HG02759 (cell line): ENCODE measurements at regions not wholly inside any gene's neighbourhood (a gene's known extent, or its start where the extent isn't known, plus 50 kb on each side); places are given as distances from the start of the nearest gene placed in this dataset.
A peak's percentile ranks its signal among the peaks of the same experiment; 100 is the strongest.
"Not testable (repeated sequence)": the region's sequence is repeated elsewhere in the genome, so short reads cannot be mapped to it uniquely, and the experiment has no call there.

Experiments
- ATAC-seq: cut with Tn5 transposase; IDR thresholded peaks from one replicate; pipeline ENCODE4 v1.9.1; 2021; ENCODE audit warnings: mild to moderate bottlenecking, moderate library complexity; ENCODE audit not compliant: unreplicated experiment

- no peak for ATAC-seq
Observed at GRCh38 chr9:129418451-129418850, 202.4 kb downstream of the C9orf50 start.

DNA sequence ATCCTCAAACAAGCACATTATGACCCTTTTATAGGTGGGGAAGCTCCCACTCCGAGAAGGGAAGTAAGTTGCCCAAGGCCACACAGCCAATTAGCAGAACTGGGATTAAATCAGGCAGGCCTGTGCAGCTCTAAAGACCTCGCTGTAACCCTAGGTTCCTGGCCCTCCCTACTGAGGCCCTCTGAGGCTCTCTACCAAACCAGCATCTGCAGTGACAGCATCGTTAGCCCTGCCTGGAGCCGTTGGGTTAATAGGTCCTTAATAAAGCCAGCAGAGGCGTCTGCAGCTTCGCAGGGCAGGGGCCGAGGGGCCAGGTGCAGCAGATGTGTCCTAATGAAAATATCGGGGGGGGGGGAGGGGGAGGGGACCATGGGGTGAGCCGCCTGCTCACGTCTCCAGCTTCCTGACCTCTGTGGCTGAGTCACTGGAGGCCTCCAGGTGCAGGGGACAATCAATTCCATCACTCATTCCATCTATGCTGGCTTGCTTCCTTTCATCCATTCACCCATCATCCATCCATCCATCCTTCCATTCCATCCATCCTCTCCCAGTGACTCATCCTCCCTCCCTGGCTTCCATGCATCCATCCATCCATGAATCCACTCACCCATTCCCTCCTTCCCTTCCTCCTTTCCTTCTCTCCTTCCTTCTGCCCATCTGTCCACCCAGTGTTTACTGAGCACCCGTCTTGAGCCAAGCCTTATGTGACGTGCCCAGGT, 203.9 kb downstream of the C9orf50 start:
- no peak for ATAC-seq

DNA sequence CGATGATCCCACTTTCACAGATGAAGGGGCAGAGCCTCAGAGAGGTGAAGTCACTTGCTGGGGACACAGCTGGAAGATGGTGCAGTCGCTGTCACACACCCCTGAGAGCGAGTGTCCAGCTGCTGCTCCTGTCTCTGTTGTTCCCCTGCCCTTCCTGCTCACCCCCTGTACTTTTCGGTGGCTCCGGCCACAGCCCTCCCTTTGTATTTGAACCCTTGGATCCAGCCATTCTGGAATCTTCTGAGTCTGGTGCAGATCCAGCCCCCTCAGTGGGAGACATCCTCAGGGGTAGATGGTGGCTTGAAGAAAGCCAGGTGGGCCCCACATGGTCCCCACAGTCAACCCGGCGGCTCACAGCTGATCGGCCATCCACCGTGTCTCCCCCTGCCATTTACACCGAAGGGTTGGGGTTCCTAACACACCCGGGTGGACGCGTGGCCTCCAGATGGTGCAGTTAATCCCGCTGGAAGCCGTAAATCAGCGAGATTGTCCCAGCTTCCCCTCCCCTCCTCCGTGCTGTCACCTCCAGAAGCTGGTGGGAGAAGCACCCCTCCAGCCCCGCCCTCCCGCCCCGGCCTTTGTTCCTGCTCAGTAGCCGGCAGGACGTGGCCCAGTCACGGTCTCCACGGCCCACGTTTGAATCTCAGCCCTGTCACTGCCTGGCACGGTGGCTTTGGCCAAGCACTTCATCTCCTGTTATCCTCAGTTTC, 204.8 kb downstream of the C9orf50 start:
- no peak for ATAC-seq

GRCh38 chr9:129414993-129415941, 205.6 kb downstream of the C9orf50 start:
- ATAC-seq = no peak

- ATAC-seq = no peak
Observed at GRCh38 chr9:129414377-129414992, 206.4 kb downstream of the C9orf50 start.

DNA sequence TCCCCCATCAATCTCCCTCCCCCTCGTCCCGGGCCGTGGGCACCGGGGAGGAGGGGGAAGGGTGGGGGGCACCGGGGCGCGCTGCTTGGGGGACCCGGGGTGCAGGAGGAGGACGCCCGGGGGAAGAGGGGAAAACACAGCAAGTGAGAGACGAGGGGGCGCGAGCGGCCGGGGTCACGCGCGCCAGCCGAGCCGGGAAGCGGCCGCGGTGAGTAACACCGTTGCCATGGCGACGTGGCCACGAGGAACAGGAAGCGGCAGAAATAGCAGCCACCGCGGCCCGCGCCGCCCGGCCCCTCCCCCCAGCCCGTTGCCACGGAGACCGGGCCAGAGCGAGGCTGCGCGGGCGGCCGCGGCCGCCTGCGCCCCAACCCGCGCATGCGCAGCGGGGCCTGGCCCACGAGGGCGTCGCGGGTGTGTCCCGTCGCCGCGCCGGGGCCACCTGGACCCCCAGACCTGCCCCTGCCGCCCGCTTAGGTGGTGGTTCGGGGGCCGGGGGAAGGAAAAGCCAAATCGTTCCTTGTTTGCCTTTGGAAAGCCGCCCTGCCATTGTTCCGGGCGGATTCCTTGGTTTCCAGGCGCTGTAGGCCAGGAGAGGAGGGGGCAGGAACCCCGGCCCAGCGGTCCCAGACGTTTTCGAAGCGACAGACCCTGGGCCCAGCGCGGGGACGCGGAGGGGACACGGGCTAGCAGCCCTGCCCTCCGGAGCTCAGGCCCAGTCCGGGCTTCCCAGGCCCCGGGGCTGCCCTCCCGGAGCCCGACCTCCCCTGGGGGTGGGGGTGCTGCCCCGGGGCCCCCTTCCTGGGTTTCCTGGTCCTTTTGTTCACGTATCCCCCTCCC, 207.1 kb downstream of the C9orf50 start:
- peak; percentile 91 for ATAC-seq

DNA sequence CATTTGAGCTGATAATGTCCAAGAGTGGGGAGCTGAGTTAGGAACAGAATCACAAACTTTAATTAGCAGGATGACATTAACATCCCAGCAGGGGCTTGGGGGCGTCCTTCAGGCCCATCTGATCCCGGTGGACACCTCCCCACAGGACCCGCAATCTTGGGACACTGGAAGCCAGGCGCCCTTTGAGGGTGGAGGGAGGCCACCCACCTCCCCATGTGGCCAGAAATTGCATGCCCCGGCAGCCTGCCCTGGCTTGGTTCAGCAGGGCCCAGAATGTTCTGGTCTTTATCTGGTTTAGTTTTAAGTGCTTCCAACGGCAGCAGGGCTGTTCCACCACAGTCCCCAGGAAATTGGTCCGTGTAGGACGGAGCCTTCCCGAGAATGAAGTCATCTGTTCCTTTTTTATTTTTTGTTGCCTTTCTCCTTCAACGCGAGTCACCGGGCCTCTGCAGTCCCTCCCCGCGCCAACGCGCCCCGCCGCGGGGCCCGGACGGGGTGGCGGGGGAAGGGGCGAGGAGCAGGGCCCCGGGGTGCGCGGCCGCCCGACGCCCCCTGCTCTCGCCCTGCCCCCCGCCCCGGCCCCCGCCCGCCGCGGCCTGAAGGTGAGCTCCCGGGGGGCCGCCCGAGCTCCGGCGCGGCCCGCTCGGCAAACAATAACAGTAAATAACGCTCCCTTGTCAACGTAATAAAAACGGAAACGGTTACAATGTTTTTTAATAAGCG, 207.9 kb downstream of the C9orf50 start:
- ATAC-seq = peak; percentile 29

GRCh38 chr9:129412176-129412813, 208.6 kb downstream of the C9orf50 start:
- not testable (repeated sequence) for ATAC-seq

- no peak for ATAC-seq
Observed at GRCh38 chr9:129411501-129412175, 209.3 kb downstream of the C9orf50 start.

DNA sequence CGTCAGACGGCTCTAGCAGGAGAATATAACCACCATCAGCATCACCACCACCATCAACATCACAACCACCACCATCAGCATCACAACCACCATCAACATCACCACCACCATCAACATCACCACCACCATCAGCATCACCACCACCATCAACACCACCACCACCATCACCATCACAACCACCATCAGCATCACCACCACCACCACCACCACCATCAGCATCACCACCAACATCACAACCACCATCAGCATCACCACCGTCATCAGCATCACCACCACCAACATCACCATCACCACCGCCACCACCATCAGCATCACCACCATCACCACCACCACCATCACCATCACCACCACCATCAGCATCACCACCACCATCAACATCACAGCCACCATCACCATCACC, 210.7 kb downstream of the C9orf50 start:
- ATAC-seq = no peak

- ATAC-seq = no peak
Observed at GRCh38 chr9:129408535-129409215, 212.2 kb downstream of the C9orf50 start.

- no peak for ATAC-seq
Observed at GRCh38 chr9:129407905-129408452, 212.9 kb downstream of the C9orf50 start.

- no peak for ATAC-seq
Observed at GRCh38 chr9:129406278-129407225, 214.3 kb downstream of the C9orf50 start.

DNA sequence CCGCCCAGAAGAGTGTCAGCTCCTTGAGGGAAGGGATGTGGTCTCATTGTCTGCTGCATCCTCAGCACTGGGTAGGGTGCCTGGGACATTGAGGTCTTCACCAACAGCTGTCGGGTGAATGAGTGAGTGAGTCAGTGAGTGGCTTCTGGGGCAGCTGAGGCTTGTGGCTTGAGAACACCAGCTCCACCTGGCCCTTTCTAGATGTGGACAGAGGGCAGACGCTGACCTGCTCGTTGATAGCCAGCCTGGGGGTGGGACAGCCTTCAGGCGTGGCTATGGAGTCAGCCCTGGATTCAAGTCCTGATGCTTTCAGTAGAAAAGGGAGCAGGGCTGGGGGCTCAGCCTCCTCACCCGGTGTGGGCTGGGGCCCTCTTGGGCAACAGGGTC, 215.1 kb downstream of the C9orf50 start:
- no peak for ATAC-seq

GRCh38 chr9:129405089-129405826, 215.6 kb downstream of the C9orf50 start:
- ATAC-seq = no peak

GRCh38 chr9:129404621-129405020, 216.3 kb downstream of the C9orf50 start:
- ATAC-seq = no peak
